Upper lobe of left lung (tissue), 4 donors: ENCODE measurements at regions not wholly inside any gene's neighbourhood (a gene's known extent, or its start where the extent isn't known, plus 50 kb on each side); places are given as distances from the start of the nearest gene placed in this dataset.

Experiments used
- EP300 ChIP-seq, 4 donors: sonication (generic); formaldehyde crosslinking; IDR thresholded peaks; one replicate each; pipeline ENCODE4 v1.5.1; 2017; ENCODE audit warnings: antibody characterized with exemption in 4 of 4, control low read depth in 2 of 4
- POLR2A ChIP-seq, 4 donors: fragments of 450-650 bp; IDR thresholded peaks; one replicate each; pipeline ENCODE4 v1.5.1; 2016 to 2017; ENCODE audit warnings: antibody characterized with exemption in 4 of 4, mild to moderate bottlenecking in 2 of 4
- POLR2AphosphoS5 ChIP-seq, 2 donors: sonication (generic); formaldehyde crosslinking; IDR thresholded peaks; one replicate each; pipeline ENCODE4 v1.5.1; 2017; ENCODE audit warnings: antibody characterized with exemption in 2 of 2
- TF ChIP-seq, protein P1 (sequence below), 6 experiments: fragments of 450-650 bp in 4 of 6; fragments of 200-600 bp in 2 of 6; sonication (generic) in 2 of 6; IDR thresholded peaks; one replicate each; pipeline ENCODE4 v1.5.1; 2016 to 2019; ENCODE audit warnings: antibody characterized with exemption in 6 of 6

- no peak for TF ChIP-seq POLR2AphosphoS5 (IDR thresholded peaks at IDR 0.05)
- TF ChIP-seq, protein P1, sequence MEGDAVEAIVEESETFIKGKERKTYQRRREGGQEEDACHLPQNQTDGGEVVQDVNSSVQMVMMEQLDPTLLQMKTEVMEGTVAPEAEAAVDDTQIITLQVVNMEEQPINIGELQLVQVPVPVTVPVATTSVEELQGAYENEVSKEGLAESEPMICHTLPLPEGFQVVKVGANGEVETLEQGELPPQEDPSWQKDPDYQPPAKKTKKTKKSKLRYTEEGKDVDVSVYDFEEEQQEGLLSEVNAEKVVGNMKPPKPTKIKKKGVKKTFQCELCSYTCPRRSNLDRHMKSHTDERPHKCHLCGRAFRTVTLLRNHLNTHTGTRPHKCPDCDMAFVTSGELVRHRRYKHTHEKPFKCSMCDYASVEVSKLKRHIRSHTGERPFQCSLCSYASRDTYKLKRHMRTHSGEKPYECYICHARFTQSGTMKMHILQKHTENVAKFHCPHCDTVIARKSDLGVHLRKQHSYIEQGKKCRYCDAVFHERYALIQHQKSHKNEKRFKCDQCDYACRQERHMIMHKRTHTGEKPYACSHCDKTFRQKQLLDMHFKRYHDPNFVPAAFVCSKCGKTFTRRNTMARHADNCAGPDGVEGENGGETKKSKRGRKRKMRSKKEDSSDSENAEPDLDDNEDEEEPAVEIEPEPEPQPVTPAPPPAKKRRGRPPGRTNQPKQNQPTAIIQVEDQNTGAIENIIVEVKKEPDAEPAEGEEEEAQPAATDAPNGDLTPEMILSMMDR (IDR thresholded peaks at IDR 0.05) = no peak
- no peak for TF ChIP-seq POLR2A (IDR thresholded peaks at IDR 0.05)
- no peak for TF ChIP-seq EP300 (IDR thresholded peaks at IDR 0.05)
Measured at GRCh38 chr13:109627649-109628048, 158.7 kb downstream of the IRS2 start.
